Stimulated activated CD4-positive, alpha-beta T cell treated with anti-CD3 and anti-CD28 coated beads, TNF-alpha, amount 100 ng/mL, for 1 hour (primary cell): ENCODE measurements at regions not wholly inside any gene's neighbourhood (a gene's known extent, or its start where the extent isn't known, plus 50 kb on each side); places are given as distances from the start of the nearest gene placed in this dataset.
"Not testable (repeated sequence)": the region's sequence is repeated elsewhere in the genome, so short reads cannot be mapped to it uniquely, and the experiment has no call there.

Source experiments
- DNase-seq, 3 donors: peaks; one replicate each; pipeline ENCODE4 v3.0.0-alpha.2; 2020; ENCODE audit warnings: low read depth in 3 of 3, low spot score in 1 of 3

DNA sequence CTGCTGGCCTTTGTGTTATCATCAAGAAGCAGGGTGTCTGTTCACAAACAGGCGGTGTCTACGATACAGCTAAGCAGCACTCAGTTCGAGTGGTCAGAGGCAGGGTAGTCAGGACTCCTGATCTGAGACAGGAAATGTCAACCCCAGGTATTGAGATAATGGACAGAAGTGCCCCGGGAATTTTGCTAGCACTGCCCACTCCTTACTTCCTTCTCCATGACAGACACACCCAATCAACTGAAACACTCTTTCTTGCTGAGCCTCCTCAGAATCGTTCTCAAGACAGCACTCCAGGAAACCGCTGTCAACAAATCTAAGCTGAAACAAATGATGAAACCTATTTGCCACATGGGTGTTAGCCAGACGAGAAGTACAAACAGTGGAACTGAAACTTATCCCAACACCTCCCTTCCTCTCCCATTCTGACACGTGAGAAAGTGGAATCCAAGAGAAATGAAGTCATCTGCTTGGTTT is 109.3 kb downstream of the GTF2IRD2B start:
- DNase-seq = not testable (repeated sequence)

DNA sequence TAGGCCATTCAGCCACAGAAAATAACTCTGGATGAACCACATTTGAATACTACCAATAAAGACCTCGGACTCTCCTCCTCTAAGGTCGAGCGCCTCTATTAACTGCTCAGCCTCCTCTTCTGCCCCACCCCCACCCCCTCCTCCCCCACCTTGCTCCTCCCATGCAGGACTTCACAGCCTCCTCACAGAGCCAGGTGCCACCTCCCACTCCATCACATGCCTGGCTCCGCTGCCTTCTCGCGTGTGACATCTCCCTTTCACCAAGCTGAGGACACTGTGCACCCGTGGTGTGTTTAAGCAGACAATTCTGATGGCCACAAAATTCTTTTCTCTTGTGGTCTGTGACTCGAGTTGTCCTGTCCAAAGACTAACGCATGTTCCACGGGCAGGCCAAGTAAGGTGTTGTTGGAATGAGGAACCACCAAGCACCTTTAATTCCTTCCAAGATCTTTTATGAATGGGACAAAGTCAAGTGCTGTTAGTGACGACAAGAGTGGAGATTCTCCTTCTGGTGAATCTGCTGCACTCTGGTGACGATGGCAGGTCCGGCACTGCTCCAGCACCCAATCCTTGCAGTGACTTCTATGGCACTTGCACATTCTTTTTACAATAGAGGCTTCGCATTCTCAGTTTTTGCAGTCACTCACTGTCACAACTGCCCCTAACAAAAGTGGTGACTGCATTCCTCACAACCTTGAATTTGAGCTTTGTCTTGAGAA is 113.1 kb downstream of the GTF2IRD2B start:
- DNase-seq = not testable (repeated sequence)

DNA sequence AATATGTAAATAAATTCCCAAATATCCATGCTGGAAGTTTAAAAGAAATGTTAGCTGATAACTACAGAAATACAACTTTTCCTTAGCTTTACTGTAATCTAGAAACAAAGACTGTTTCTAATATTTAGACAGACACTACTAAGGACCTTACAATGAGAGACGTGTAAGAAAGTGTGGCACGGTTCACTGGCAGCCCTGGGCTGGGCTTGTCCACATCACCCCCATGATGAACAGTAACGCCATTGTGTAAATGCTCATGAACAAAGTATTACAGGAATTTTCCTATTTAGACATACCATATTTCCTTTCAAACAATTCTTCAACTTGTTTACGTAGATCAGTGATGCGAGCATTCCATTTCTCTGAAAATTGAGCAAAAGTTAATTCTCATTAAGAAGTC is 123.1 kb downstream of the GTF2IRD2B start:
- not testable (repeated sequence) for DNase-seq

DNA sequence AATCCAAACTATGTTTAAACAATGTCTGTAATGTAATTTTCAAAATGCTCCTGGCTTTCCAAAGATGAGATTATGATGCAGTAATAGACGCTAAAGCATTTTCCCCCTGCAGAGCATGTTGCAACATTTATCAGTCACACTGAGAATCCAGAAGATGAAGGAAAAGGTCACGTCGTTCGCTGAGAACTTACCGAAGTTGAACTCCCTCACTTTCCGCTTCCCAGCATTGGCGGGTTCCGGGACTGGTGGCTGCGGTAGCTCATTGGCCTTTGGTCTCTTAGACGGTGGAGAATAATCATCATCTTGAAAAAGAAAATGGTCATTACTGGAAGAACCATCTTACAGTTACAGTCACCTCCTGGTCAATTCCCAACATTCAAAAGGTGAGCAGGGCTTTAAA is 124.6 kb downstream of the GTF2IRD2B start:
- DNase-seq = not testable (repeated sequence)

DNA sequence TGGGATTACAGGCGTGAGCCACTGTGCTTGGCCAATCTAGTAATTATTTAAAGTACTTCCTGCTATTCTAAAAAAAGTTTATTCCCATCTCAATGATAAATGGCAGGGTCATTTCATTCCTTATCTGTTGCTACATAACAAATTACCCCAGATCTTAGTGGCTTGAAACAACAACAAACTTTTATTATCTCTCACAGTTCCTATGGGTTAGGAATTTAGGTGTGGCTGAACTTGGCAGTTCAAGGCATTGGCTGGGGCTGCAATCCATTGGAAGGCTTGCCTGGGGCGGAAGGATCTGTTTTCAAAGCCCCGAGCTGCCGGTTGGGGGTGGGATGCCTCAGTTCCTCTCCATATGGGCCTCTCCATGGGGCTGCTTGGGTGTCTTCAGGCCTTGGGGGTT is 133.7 kb downstream of the GTF2IRD2B start:
- DNase-seq = not testable (repeated sequence)

DNA sequence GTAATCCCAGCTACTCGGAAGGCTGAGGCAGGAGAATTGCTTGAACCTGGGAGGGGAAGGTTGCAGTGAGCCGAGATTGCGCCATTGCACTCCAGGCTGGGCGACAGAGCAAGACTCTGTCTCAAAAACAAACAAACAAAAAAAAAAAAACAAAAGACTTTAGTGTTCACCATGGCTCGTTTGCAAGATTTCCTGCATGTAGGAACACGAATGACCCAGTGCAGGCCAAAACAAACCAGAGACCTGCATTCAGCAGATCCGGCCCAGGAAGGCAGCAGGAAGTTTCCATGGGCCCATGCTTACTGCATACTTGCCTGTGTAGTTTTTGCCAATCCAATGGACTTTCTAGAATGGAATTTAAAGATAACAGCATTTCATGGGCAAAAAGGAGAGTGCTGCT is 137.2 kb downstream of the GTF2IRD2B start:
- DNase-seq = not testable (repeated sequence)

DNA sequence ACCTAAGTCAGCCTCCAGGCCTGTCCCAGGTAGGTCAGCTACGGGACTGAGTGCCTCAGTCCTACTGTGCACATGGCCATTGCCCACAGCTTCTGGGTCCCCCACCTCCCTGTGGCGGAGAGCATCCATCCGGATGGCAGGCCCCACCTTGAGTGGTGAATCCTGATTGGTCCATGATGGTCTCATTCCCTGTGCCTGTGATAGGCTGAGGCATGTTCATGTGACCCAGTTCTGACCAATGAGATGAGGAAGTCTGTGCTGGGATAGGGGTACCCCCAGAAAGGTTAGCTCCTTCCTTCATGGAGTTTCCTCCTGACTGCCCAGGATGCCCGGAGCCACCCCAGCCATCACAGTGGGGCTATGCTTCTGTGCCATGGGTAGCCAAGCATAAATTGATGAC is 138.2 kb downstream of the GTF2IRD2B start:
- DNase-seq = not testable (repeated sequence)

DNA sequence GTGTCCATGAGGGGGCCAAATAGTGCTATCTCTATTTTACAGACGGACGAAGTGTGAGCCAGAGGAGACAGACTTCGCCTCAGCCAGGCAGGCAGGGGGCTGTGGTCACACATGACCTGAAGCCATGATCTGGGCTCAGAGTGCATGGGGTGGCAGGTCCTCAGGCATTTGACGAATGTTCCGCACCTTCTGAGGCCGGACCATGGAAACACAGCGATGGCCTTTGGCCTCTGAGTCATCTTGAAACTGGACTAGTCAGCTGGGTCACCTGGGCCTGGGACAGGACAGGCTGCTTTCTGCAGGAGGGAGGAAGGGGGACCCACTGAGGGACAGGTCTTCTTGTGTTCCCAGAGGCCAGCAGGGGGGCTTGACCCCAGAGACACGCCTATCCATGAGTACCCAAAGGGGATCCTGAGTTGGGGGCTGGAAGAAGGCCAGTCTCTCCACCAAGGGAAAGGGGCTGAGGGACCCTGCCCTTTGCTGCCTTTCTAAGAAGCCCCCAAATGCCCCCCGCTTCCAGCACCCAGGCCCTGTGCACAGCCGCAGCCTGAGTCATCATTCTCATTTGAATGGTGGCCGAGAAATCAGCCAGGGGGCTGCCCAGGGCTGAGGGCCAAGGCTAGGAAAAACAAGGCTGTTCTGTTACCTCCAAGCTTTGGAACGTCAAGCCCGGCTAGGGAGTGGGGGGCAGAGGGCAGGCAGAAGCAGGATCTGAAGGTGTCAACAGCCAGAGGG is 142.9 kb downstream of the GTF2IRD2B start:
- not testable (repeated sequence) for DNase-seq

DNA sequence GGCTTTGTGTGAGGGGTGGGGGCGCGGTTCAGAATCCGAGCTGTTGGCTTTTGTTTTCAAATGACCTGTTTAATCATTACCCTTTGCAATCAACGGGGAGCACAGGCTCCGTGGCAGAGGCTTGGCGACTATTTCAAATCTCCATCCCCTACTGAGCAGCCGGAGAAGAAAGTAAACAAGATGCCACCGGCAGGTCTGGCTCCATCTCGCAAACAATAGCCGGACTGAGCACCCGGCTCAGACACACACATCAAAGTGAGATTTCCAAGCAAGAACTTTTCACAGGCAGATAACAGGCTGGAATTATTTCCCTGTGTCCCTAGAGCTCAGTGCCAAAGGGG is 143.4 kb downstream of the GTF2IRD2B start:
- DNase-seq = not testable (repeated sequence)

DNA sequence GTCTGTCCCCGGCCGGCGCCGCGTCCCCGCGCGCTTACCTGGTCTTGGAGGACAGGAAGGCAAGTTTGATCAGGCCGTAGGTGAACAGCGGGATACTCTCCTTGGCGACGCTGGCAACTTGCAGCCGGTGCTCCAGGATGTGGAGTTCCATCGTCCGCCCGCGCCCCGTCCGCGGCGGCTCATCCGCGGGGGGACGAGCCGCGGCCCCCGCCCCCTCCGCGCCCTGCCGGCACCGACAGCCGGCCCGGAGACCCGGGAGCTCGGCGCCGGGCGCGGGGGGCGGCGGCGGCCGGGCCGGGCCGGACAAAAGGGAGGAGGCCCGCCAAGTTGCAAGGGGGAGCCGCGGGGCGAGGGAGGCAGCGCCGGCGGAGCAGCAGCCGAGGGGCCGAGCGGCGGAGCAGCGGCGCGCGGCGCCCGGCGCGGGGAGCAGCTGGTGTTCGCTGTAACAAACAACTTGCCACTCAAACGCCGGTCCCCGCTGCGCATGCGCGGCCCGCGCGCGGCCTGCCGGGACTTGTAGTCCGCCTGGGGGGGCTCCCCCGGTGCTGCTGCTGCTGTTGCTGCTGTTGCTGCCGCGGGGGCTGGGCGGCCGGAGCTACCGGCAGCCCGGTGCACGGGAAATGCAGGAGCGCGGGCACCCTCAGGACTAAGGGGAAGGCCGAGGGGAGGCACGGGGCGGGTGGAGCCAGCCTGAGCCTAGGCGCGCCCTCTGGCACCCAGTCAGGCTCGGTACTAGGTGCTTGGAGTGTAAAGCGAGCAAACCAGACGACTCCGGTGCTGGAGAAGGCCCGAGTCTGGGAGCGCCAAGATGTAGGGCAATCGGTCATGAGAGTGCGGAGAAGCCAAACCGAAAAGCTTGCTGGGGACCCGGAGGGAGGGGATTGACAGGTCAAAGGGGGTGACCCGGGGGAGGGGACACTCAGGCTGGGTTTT is 145.1 kb downstream of the GTF2IRD2B start:
- DNase-seq = peak in 2 of 3 donors; percentile 10 to 52

DNA sequence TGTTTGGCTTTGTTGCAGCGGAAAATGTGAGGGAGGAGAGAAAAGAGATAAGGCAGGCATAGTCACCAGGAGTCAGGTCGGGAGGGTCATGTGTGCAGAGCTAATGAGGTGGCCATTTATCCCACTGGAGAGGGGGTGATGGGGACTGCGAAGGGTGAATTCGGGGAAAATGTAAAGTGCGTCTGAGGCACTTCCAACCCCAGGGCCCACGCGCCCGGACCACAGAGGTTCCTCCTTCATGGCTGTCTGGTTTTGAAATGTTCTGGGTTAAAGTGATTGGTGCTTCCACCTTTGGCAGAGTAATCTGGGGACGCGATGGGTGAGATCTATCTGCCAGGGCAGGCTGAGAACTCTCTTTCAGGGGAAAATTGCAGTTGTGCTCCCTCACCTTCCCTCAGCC is 145.9 kb downstream of the GTF2IRD2B start:
- DNase-seq = not testable (repeated sequence)

DNA sequence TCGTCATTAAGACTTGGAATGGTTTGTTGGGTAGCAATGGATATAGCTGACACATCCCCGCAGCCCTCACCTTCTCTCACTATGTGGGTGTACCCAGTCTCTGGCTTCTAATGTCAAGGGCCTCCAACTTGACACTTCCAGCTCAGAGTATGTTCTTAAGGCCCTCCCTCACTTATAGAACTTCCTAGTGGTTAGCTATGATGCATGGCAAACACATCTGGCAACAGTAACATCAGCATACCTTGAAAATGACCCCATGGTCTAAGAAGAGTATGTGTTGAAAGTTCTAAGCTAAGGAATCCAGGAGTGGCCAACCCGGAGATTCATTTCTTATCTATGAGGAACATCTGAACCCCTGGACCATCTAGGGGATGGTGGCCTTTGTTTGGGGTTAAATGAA is 151.2 kb downstream of the GTF2IRD2B start:
- not testable (repeated sequence) for DNase-seq

DNA sequence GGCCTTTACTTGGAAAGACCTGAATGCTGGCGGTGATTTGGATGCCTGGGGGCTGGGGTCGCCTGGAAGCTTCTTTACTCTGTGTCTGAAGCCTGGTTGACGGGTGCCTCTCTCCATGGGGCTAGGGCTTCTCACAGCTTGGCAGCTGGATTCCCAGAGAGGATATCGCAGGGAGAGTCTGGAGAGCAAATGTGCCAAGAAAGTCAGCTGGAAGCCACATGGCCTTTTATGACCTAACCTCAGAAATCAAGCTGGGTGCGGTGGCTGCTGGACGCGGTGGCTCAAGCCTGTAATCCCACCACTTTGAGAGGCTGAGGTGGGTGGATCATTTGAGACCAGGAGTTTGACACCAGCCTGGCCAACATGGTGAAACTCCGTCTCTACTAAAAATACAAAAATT is 147.2 kb upstream of the TRIM73 start:
- not testable (repeated sequence) for DNase-seq

DNA sequence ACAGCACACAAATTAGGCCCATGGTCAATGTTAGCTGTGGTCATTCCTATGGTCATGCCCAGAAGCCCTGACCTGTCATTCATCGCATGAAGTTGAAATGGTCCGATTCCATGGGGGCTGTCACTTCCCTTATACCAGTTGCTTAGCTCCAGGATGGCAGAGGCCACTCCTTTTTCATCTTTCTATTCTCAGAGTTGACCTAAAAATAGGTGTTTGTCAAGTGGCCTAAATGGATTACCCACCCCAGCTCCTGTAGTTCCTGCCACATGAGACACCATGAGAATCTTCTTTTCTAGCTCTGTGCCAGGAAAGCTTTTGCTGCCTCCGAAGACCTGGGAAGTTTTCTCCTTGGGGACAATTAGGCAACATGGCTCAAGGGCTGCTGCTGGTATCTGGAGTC is 141.2 kb upstream of the TRIM73 start:
- not testable (repeated sequence) for DNase-seq

DNA sequence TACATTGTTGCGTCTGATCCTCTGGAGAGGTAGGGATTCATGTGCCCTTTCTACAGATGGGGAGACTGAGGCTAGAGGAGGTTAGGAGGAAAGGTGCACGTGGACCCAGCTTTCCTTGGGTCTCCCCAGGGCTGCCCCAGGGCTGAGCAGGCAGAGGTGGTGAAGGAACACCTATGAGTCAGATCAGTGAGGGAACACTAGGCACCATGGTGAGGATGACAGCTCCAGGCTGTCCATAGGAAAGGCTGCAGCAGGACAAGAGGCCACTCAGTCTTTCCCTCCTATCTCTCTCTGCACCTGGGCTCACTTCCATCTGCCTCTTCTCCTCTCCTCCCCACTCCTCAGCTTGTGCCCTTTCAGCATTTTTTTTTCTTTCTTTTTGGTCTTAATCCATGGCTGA is 138.0 kb upstream of the TRIM73 start:
- DNase-seq = not testable (repeated sequence)

DNA sequence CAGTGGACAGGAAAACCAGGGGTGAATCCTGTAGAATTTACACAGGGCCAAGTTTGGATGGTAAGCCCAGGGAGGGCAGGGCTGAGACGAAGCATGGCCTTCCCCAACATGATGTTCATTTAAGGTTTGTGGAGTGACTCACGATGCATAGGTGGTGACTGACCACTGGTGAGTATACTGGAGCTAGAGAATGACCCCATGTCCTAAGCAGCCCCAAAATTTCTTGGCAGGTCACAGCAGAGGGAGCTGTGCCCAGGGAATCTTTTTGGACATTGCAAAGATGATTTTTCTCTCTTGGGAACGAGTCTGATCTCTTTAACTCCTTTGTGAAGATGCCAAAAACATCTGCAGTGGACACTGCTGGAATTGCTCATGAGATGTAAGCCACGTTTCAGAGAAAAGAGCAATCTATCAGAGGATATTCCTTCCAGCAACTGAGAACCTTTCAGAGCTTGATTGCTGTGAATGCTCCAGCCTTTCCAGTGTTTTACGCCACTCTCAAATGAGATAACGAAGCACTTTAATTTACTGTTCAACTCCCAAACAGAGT is 135.9 kb upstream of the TRIM73 start:
- not testable (repeated sequence) for DNase-seq

DNA sequence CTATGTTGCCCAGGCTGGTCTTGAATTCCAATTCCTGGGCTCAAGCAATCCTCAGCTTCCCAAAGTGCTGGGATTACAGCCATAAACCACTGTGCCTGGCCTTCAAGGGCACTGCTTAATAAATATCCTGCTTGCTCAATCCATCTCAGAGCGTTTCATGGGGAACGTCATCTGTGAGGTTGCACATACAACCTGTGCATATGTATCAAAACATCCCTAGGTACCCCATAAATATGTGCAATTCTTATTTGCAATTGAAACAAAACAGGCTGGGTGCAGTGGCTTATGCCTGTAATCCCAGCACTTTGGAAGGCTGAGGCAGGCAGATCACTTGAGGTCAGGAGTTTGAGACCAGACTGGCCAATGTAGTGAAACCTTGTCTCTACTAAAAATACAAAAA is 133.8 kb upstream of the TRIM73 start:
- DNase-seq = not testable (repeated sequence)

DNA sequence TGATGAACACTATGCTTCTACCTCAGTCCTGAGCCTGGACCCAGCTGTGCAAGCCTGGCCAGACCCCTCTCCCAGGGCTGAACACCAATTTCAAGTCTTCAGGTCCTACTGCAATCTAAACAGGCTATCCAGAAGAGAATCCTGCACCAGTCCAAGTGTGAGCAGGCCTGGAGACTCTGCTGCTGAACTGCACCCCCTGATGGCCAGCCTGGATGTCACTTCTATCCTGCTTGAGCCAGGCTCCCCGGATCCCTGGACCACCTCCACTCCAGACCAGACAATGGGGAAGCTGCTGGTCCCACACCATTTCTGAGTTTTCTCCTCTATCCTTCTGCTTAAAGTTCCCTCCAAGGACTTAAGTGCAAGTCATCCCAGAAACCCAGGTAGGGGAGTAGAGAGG is 127.3 kb upstream of the TRIM73 start:
- not testable (repeated sequence) for DNase-seq

DNA sequence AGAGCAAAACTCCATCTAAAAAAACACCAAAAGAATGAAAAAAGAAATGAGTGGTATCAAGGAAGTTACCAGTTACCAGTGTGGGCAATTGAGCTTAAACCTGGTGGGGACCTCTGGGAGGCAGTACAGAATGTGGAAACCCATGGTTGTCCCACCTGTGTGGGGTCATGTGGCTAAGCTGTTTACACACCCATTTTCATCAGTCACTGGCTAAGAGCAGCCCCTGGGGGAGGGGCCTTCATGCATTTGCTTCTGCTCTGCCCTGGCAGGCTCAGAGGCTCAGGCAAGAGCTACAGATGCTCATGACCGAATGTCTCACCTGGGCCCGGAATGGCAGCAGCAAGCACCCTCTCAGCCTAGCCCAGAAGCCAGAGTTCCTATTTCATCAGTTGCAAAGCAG is 126.3 kb upstream of the TRIM73 start:
- DNase-seq = not testable (repeated sequence)

DNA sequence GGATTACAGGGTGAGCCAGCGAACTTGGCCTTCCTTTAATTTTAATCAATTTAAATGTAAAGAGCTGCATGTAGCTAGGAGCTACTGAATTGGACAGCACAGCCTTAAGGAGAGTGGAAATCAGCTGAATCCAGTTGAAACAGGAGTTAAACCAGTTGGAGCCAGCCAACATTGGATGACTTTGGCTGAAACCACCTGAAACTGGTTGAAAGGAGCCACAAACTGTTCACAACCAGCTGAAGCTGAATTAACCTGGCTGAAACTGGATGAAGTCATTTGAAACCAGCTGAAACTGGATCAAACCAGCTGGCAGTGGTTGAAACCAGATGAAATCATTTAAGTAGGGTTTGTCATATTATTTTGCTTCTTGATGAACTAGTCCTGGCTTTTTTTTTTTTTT is 121.3 kb upstream of the TRIM73 start:
- DNase-seq = not testable (repeated sequence)
